Stimulated activated CD8-positive, alpha-beta memory T cell treated with anti-CD3 and anti-CD28 coated beads, Interleukin-12 subunit alpha, Interleukin-12 subunit beta, amount 100 ng/mL, for 4 hours (primary cell): ENCODE measurements at regions not wholly inside any gene's neighbourhood (a gene's known extent, or its start where the extent isn't known, plus 50 kb on each side); places are given as distances from the start of the nearest gene placed in this dataset.
"Not testable (repeated sequence)": the region's sequence is repeated elsewhere in the genome, so short reads cannot be mapped to it uniquely, and the experiment has no call there.

Source experiments
- DNase-seq: peaks from one replicate; pipeline ENCODE4 v3.0.0-alpha.2; 2020; ENCODE audit warnings: low read depth

- not testable (repeated sequence) for DNase-seq
Measured at GRCh38 chr11:87764075-87764474, 411.2 kb downstream of the RAB38 start.

GRCh38 chr11:87754685-87755084 is 420.6 kb downstream of the RAB38 start:
- no peak for DNase-seq

- no peak for DNase-seq
Measured at GRCh38 chr11:87753143-87753542, 422.1 kb downstream of the RAB38 start.

- DNase-seq = no peak
Measured at GRCh38 chr11:87743007-87743406, 432.2 kb downstream of the RAB38 start.

GRCh38 chr11:87740968-87741367 is 434.3 kb downstream of the RAB38 start:
- DNase-seq = no peak

- no peak for DNase-seq
Measured at GRCh38 chr11:87740451-87740850, 434.8 kb downstream of the RAB38 start.

GRCh38 chr11:87739766-87740165 is 435.5 kb downstream of the RAB38 start:
- no peak for DNase-seq

GRCh38 chr11:87739261-87739660 is 436.0 kb downstream of the RAB38 start:
- DNase-seq = no peak

- no peak for DNase-seq
Measured at GRCh38 chr11:87736928-87737327, 438.3 kb downstream of the RAB38 start.

GRCh38 chr11:87726506-87726905 is 448.7 kb downstream of the RAB38 start:
- no peak for DNase-seq

GRCh38 chr11:87724358-87724757 is 450.9 kb downstream of the RAB38 start:
- no peak for DNase-seq

- DNase-seq = no peak
Measured at GRCh38 chr11:87722756-87723565, 452.3 kb downstream of the RAB38 start.

GRCh38 chr11:87719326-87720073 is 455.7 kb downstream of the RAB38 start:
- no peak for DNase-seq

- no peak for DNase-seq
Measured at GRCh38 chr11:87712802-87713202, 462.4 kb downstream of the RAB38 start.

GRCh38 chr11:87712391-87712790 is 462.9 kb downstream of the RAB38 start:
- DNase-seq = no peak

GRCh38 chr11:87703589-87703988 is 471.7 kb downstream of the RAB38 start:
- DNase-seq = not testable (repeated sequence)

GRCh38 chr11:87675993-87676392 is 499.2 kb downstream of the RAB38 start:
- no peak for DNase-seq

GRCh38 chr11:87666730-87667129 is 508.5 kb downstream of the RAB38 start:
- no peak for DNase-seq

GRCh38 chr11:87662287-87662686 is 513.0 kb downstream of the RAB38 start:
- no peak for DNase-seq

- no peak for DNase-seq
Measured at GRCh38 chr11:87660926-87661660, 514.1 kb downstream of the RAB38 start.

- DNase-seq = no peak
Measured at GRCh38 chr11:87659807-87660206, 515.4 kb downstream of the RAB38 start.

- DNase-seq = no peak
Measured at GRCh38 chr11:87645626-87646025, 529.6 kb downstream of the RAB38 start.
